HCEC 1CT (cell line): ENCODE measurements at regions not wholly inside any gene's neighbourhood (a gene's known extent, or its start where the extent isn't known, plus 50 kb on each side); places are given as distances from the start of the nearest gene placed in this dataset.
"Not testable (repeated sequence)": the region's sequence is repeated elsewhere in the genome, so short reads cannot be mapped to it uniquely, and the experiment has no call there.

Experiments
- DNase-seq: peaks from one replicate; pipeline ENCODE4 v3.0.0-alpha.2; 2017

DNA sequence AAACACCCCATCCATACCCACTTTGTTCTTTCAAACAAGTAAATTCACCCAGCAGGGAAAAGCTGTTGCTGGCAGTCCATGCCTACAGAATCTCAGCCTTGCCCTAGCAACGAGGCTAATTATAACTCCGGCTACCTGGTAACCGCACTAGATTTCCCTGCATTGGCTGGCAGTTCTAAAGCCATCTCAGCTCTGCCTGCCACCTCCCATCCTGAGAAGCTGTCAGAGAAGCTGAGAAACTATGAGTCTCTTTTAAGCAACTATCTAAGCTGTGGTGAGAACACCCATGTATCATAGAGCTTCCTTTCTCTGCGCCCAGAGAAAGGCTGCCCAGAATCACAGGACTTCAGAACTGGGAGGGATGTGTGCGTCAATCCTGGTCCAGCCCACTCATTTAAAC, 126.5 kb upstream of the NBPF9 start:
- not testable (repeated sequence) for DNase-seq

- not testable (repeated sequence) for DNase-seq
These were observed 131.9 kb upstream of the NBPF9 start for GRCh38 chr1:149234926-149235914.

GRCh38 chr1:149237515-149237914, 134.2 kb upstream of the NBPF9 start:
- DNase-seq = not testable (repeated sequence)

DNA sequence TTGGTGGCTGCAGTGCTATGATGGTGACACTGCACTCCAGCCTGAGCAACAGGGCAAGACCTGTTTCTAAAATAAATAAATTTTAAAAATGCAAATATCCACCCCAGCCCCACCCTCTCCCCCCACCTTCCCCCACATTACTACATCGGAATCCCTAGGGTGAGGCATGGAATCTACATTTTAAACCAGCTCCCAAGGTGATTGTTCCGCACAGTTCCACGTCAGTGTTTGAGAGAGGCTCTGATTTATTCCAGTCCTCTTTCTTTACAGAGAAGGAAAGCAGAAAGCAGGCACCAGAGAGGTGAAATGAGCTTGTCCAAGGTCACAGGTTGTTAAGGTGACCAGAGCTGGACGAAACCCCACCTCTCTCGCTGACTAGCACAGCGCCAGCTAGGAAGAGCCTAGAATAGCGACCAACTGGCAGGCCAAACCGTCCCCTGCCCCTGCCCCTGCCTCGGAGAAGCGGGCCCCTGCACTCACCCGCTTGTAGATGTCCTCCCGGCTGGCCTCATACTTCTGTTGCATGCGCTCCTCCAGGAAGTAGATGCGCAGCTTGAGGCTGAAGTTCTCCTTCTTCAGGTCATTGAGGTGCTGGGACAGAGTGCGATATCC, 136.7 kb upstream of the NBPF9 start:
- DNase-seq = not testable (repeated sequence)

GRCh38 chr1:149240530-149240929, 137.2 kb upstream of the NBPF9 start:
- not testable (repeated sequence) for DNase-seq

DNA sequence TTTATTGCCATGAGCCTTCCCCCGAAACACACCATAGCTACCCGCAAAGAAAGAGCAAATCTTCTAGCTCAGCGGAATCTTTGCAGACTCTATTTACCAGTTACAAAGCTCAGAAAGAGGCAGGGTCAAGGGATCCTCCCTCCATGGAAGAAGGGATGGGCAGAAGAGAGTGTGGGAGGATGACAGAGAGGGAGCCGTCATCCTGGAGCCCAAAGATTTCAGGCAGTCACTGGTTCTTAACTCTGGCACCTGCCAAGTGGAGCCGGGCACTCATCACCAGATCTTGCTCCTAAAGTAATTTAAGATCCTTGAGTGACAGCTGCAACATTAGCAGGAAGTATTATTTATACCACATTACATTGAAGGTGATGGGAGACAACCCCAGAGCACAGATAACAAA, 137.9 kb upstream of the NBPF9 start:
- not testable (repeated sequence) for DNase-seq

- DNase-seq = not testable (repeated sequence)
These were observed 140.2 kb upstream of the NBPF9 start for GRCh38 chr1:149243572-149243971.

DNA sequence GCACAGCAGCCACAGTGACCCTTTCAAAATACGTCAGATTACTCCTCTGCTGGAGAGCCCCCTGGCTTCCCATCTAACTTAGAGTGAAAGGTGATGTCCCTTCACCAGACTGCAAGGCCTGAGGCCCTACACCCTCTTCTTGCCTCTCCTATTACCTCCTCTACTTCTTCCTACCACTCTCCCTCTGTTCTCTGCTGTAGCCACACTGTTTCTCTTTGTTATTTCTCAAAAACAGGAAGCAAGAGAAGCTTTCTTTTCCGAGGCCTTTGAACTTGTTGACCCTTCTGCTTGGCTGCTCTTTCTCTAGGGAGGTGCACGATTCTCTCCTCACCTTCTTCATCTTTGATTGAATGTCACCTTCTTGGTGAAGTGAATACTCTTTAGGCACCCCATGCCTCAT, 141.3 kb upstream of the NBPF9 start:
- DNase-seq = not testable (repeated sequence)

- not testable (repeated sequence) for DNase-seq
These were observed 142.9 kb upstream of the NBPF9 start for GRCh38 chr1:149246212-149246611.

DNA sequence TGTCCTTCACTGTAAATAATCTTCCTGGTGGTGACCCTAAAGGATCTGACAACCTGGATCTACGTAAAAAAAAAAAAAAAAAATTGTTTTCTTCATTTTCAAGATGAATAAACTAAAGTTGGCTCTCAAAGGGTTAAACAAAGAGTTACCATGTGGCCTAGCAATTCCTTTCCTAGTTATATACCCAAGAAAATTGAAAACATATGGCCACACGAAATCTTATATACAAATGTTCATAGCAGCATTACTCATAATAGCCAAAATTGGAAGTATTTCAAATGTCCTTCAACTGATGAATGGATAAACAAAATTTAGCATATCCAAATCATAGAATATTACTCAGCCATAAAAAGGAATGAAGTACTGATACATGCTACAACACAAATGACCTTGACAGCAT, 145.3 kb upstream of the NBPF9 start:
- not testable (repeated sequence) for DNase-seq

GRCh38 chr1:149249850-149250467, 146.6 kb upstream of the NBPF9 start:
- not testable (repeated sequence) for DNase-seq

DNA sequence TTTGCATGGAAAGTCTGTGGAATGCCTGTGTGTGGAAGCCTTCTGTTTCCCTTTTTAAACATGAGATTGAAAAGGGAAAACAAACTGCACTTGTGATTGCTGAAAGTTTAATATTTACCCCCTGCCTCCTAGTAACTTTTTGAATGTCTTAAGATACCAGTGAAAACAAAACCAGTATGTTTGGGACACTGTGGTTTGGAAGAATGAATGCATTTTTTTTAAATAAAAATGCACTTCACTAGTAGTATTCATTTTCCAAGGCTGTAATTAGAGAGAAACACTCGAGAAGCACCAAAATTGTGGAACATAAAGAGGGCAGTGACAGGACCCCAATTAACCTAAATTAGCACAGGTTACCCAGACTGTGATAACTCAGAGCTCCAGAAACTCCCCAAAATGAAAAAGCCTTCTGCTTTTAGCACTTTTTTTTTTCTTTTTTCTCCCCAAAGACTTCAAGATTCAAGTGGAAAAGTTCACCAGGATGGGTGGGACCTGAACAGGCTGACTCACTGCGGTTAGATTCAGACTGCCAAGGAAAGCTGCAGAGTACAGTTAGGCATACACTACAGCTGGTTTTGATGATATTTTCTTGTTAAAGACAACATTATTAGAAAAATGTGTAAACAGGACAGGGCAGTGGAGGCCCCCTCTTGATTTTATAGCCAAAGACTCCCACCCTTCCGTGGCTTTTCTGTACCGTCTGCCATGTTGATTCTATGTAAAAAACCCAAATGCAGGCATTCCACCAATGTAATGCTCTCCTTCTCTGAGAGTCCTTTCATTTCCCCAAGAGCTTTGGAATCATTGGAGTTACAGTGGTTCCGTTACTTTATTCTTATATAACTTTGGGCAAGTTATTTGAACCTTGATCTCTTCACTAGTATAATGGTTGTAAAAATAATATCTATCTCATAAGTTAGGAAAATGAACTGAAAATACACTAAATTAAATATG, 151.8 kb upstream of the NBPF9 start:
- DNase-seq = not testable (repeated sequence)

GRCh38 chr1:149260284-149260683, 156.9 kb upstream of the NBPF9 start:
- not testable (repeated sequence) for DNase-seq

- not testable (repeated sequence) for DNase-seq
These were observed 157.5 kb upstream of the NBPF9 start for GRCh38 chr1:149260736-149261340.

GRCh38 chr1:149267287-149267686, 163.9 kb upstream of the NBPF9 start:
- DNase-seq = not testable (repeated sequence)

- not testable (repeated sequence) for DNase-seq
These were observed 165.8 kb upstream of the NBPF9 start for GRCh38 chr1:149269001-149269702.

GRCh38 chr1:149269833-149270232, 166.5 kb upstream of the NBPF9 start:
- DNase-seq = not testable (repeated sequence)

DNA sequence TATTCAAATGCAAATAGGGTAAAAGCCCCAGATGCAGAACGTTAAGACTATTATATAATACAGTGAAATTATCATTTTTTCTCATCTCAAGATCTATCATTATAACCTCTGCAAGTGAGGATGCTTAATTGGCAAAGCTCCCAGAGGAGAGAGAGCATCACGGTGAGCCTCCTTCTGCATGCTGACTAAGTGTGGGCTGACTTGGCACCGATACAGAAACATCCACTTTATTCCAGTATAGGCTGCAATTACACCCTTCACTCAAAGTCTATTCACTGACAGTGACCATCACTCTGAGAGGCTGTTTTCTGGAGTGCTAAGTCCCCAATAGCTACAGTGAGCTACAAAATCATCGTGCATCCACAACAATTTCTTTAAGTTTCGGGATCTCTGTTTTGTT, 171.1 kb upstream of the NBPF9 start:
- not testable (repeated sequence) for DNase-seq

DNA sequence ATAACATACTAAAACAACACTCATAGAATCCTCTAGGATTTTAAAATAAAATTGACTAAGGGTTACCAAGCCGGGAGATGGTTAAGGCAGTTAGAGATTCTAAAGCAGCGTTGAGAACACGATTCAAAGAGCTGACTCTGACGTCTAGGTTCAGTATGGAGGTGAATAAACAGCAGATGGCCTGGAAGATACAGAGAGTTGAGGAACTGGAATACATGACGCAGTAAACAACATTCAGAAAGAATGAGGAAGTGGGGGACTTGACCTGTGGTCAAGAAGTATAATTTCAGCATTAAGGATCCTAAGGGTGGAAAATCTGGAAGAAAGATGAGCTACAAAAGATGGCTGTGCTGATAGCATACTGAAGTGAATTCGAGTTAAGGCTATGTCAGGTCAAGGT, 172.5 kb upstream of the NBPF9 start:
- DNase-seq = not testable (repeated sequence)

GRCh38 chr1:149276496-149276895, 173.1 kb upstream of the NBPF9 start:
- DNase-seq = not testable (repeated sequence)

- DNase-seq = not testable (repeated sequence)
These were observed 174.8 kb upstream of the NBPF9 start for GRCh38 chr1:149278156-149278555.
